Bone marrow (tissue), 2 donors: ENCODE measurements at regions not wholly inside any gene's neighbourhood (a gene's known extent, or its start where the extent isn't known, plus 50 kb on each side); places are given as distances from the start of the nearest gene placed in this dataset.
"Not testable (repeated sequence)": the region's sequence is repeated elsewhere in the genome, so short reads cannot be mapped to it uniquely, and the experiment has no call there.

ENCODE experiments used
- DNase-seq, 2 donors: peaks; one replicate each; lab custom pipeline; 2025; lab: John Stamatoyannopoulos, UW

GRCh38 chr4:135921081-135921480 is 1611.2 kb downstream of the PCDH18 start:
- no peak for DNase-seq

- no peak for DNase-seq
Measured at GRCh38 chr4:135917011-135917410, 1615.3 kb downstream of the PCDH18 start.

GRCh38 chr4:135900956-135901355 is 1631.3 kb downstream of the PCDH18 start:
- no peak for DNase-seq

- DNase-seq: not testable (repeated sequence)
Measured at GRCh38 chr4:135864304-135864703, 1662.7 kb upstream of the PABPC4L start.

- DNase-seq: no peak
Measured at GRCh38 chr4:135840781-135841180, 1639.2 kb upstream of the PABPC4L start.

GRCh38 chr4:135839712-135840111 is 1638.1 kb upstream of the PABPC4L start:
- DNase-seq: no peak

- DNase-seq: no peak
Measured at GRCh38 chr4:135838889-135839288, 1637.3 kb upstream of the PABPC4L start.

- DNase-seq: no peak
Measured at GRCh38 chr4:135834471-135834870, 1632.9 kb upstream of the PABPC4L start.

GRCh38 chr4:135833529-135833928 is 1631.9 kb upstream of the PABPC4L start:
- no peak for DNase-seq

GRCh38 chr4:135824759-135825296 is 1623.2 kb upstream of the PABPC4L start:
- DNase-seq: no peak

- no peak for DNase-seq
Measured at GRCh38 chr4:135804785-135805184, 1603.2 kb upstream of the PABPC4L start.

GRCh38 chr4:135777361-135777760 is 1575.8 kb upstream of the PABPC4L start:
- no peak for DNase-seq

GRCh38 chr4:135775909-135776308 is 1574.3 kb upstream of the PABPC4L start:
- DNase-seq: no peak

GRCh38 chr4:135770505-135770904 is 1568.9 kb upstream of the PABPC4L start:
- no peak for DNase-seq

- DNase-seq: no peak
Measured at GRCh38 chr4:135744928-135745327, 1543.3 kb upstream of the PABPC4L start.

GRCh38 chr4:135741583-135741982 is 1540.0 kb upstream of the PABPC4L start:
- DNase-seq: no peak

GRCh38 chr4:135739354-135739753 is 1537.8 kb upstream of the PABPC4L start:
- DNase-seq: no peak

GRCh38 chr4:135735512-135735911 is 1533.9 kb upstream of the PABPC4L start:
- DNase-seq: no peak

GRCh38 chr4:135732448-135732847 is 1530.9 kb upstream of the PABPC4L start:
- no peak for DNase-seq

- no peak for DNase-seq
Measured at GRCh38 chr4:135731682-135732081, 1530.1 kb upstream of the PABPC4L start.

- no peak for DNase-seq
Measured at GRCh38 chr4:135724421-135724820, 1522.8 kb upstream of the PABPC4L start.

- DNase-seq: no peak
Measured at GRCh38 chr4:135718019-135718418, 1516.4 kb upstream of the PABPC4L start.

- DNase-seq: no peak
Measured at GRCh38 chr4:135705343-135705742, 1503.8 kb upstream of the PABPC4L start.

- DNase-seq: no peak
Measured at GRCh38 chr4:135694066-135694465, 1492.5 kb upstream of the PABPC4L start.

GRCh38 chr4:135684001-135684400 is 1482.4 kb upstream of the PABPC4L start:
- DNase-seq: no peak
